GM23338 (cell line): ENCODE measurements at regions not wholly inside any gene's neighbourhood (a gene's known extent, or its start where the extent isn't known, plus 50 kb on each side); places are given as distances from the start of the nearest gene placed in this dataset.

Source experiments
- ATAC-seq: fragments of 200-7000 bp; cut with Tn5 transposase; 3 replicates; pipeline ENCODE4 v1.9.1; 2020
- DNase-seq: peaks from one replicate; pipeline ENCODE4 v3.0.0-alpha.2; 2015; ENCODE audit warnings: low spot score
- H2AFZ ChIP-seq: fragments of 200-600 bp; sonication (generic); 2 replicates; pipeline ENCODE4 v1.8.0; 2016; ENCODE audit warnings: antibody characterized with exemption, mild to moderate bottlenecking, moderate library complexity
- H3F3A ChIP-seq: fragments of 200-600 bp; sonication (generic); replicated peaks from 2 replicates; pipeline ENCODE4 v1.8.0; 2017; ENCODE audit warnings: antibody characterized with exemption, mixed run types, low read depth
- H3K27ac ChIP-seq: fragments of 200-600 bp; sonication (generic); 2 replicates; pipeline ENCODE4 v1.6.1; 2016; ENCODE audit warnings: low read depth
- H3K27me3 ChIP-seq: fragments of 200-600 bp; sonication (generic); 2 replicates; pipeline ENCODE4 v1.8.0; 2016; ENCODE audit warnings: mild to moderate bottlenecking, mixed run types, moderate library complexity; ENCODE audit not compliant: insufficient read depth
- H3K36me3 ChIP-seq: fragments of 200-600 bp; sonication (generic); 2 replicates; pipeline ENCODE4 v1.8.0; 2016; ENCODE audit warnings: mild to moderate bottlenecking; ENCODE audit not compliant: insufficient read depth
- H3K4me1 ChIP-seq: fragments of 200-600 bp; sonication (generic); 2 replicates; pipeline ENCODE4 v1.8.0; 2016; ENCODE audit warnings: mild to moderate bottlenecking, moderate library complexity; ENCODE audit not compliant: insufficient read depth
- H3K4me2 ChIP-seq: fragments of 200-600 bp; sonication (generic); 2 replicates; pipeline ENCODE4 v1.7.1; 2017; ENCODE audit warnings: mixed run types
- H3K4me3 ChIP-seq: fragments of 200-600 bp; sonication (generic); 2 replicates; pipeline ENCODE4 v1.6.1; 2016; ENCODE audit warnings: mixed run types
- H3K79me2 ChIP-seq: fragments of 200-600 bp; sonication (generic); replicated peaks from 2 replicates; pipeline ENCODE4 v1.8.0; 2017; ENCODE audit warnings: mild to moderate bottlenecking; ENCODE audit not compliant: insufficient read depth
- H3K9me2 ChIP-seq: fragments of 200-600 bp; sonication (generic); 2 replicates; pipeline ENCODE4 v1.8.0; 2017; ENCODE audit not compliant: insufficient read depth
- H4K20me1 ChIP-seq: fragments of 200-600 bp; sonication (generic); replicated peaks from 2 replicates; pipeline ENCODE4 v1.8.0; 2017; ENCODE audit warnings: mild to moderate bottlenecking; ENCODE audit not compliant: insufficient read depth
- H3K27ac Mint-ChIP-seq: 2 replicates; pipeline ENCODE4 v1.8.0; 2020; ENCODE audit warnings: inconsistent platforms, mild to moderate bottlenecking, moderate library complexity, mixed read lengths
- H3K27me3 Mint-ChIP-seq: 3 replicates; pipeline ENCODE4 v1.8.0; 2022; ENCODE audit warnings: low read depth, mild to moderate bottlenecking, moderate library complexity, mixed read lengths, inconsistent platforms; ENCODE audit not compliant: insufficient read depth, poor library complexity
- H3K36me3 Mint-ChIP-seq: 3 replicates; pipeline ENCODE4 v1.8.0; 2021; ENCODE audit warnings: low read depth, mild to moderate bottlenecking, inconsistent platforms, moderate library complexity, mixed read lengths
- H3K4me1 Mint-ChIP-seq: 3 replicates; pipeline ENCODE4 v1.8.0; 2020; ENCODE audit warnings: mild to moderate bottlenecking, inconsistent platforms, mixed read lengths
- H3K4me3 Mint-ChIP-seq: 3 replicates; pipeline ENCODE4 v1.8.0; 2021; ENCODE audit warnings: moderate library complexity, mild to moderate bottlenecking, inconsistent platforms, mixed read lengths
- H3K9me3 Mint-ChIP-seq: 3 replicates; pipeline ENCODE4 v1.8.0; 2020; ENCODE audit warnings: moderate library complexity, mild to moderate bottlenecking, inconsistent platforms, mixed read lengths
- CREB1 ChIP-seq: fragments of 250-450 bp; sonication (Bioruptor Pico); IDR thresholded peaks from 2 replicates; pipeline ENCODE4 v1.5.0; 2020; ENCODE audit warnings: low read depth, mild to moderate bottlenecking, moderate library complexity
- ETS1 ChIP-seq: IDR thresholded peaks from 2 replicates; pipeline ENCODE4 v1.6.1; 2016; ENCODE audit warnings: antibody characterized with exemption
- EZH2 ChIP-seq: fragments of 200-600 bp; sonication (generic); IDR thresholded peaks from one replicate; pipeline ENCODE4 v1.8.0; 2017; ENCODE audit warnings: antibody characterized with exemption, mild to moderate bottlenecking, low read depth; ENCODE audit not compliant: unreplicated experiment
- EZH2phosphoT487 ChIP-seq: fragments of 200-600 bp; sonication (generic); IDR thresholded peaks from one replicate; pipeline ENCODE4 v1.8.1; 2018; ENCODE audit warnings: antibody characterized with exemption; ENCODE audit not compliant: unreplicated experiment
- JUNB ChIP-seq: IDR thresholded peaks from one replicate; pipeline ENCODE4 v1.6.1; 2016; ENCODE audit warnings: antibody characterized with exemption; ENCODE audit not compliant: unreplicated experiment
- NANOG ChIP-seq: IDR thresholded peaks from 2 replicates; pipeline ENCODE4 v1.6.1; 2016; ENCODE audit warnings: antibody characterized with exemption, borderline replicate concordance
- POLR2AphosphoS5 ChIP-seq: IDR thresholded peaks from 2 replicates; pipeline ENCODE4 v1.6.1; 2016; ENCODE audit warnings: antibody characterized with exemption, low read depth
- REST ChIP-seq: IDR thresholded peaks from one replicate; pipeline ENCODE4 v1.6.1; 2018; ENCODE audit warnings: antibody characterized with exemption; ENCODE audit not compliant: unreplicated experiment
- STAT1 ChIP-seq: IDR thresholded peaks from one replicate; pipeline ENCODE4 v1.6.1; 2016; ENCODE audit warnings: antibody characterized with exemption; ENCODE audit not compliant: unreplicated experiment
- ZNF114 ChIP-seq: fragments of 250-450 bp; sonication (Bioruptor Pico); IDR thresholded peaks from 2 replicates; pipeline ENCODE4 v1.5.0; 2020; ENCODE audit warnings: mild to moderate bottlenecking, moderate library complexity
- ZNF331 ChIP-seq: fragments of 250-450 bp; sonication (Bioruptor Pico); IDR thresholded peaks from 2 replicates; pipeline ENCODE4 v1.5.0; 2020; ENCODE audit warnings: low read depth, mild to moderate bottlenecking, moderate library complexity

GRCh38 chr2:176514805-176515500, 245.7 kb downstream of the MTX2 start:
- H3K36me3 Mint-ChIP-seq: no peaks in the 10 kb centered on the region
- TF ChIP-seq EZH2: no peak
- TF ChIP-seq REST: no peak
- TF ChIP-seq ZNF331 (CRISPR knock-in tag): no peak
- TF ChIP-seq EZH2phosphoT487: no peak
- TF ChIP-seq ETS1: no peak
- no peak for TF ChIP-seq NANOG
- no peak for TF ChIP-seq STAT1

GRCh38 chr2:176516051-176516602, 246.9 kb downstream of the MTX2 start:
- H3K79me2 ChIP-seq: no peaks in the 10 kb centered on the region
- Mint-ChIP-seq H3K4me3 (no peak overlapping the region), H3K9me3 (no peaks in the 10 kb centered on the region; the same call in 2 of the 3 replicates), H3K36me3 (no peaks in the 10 kb centered on the region), H3K27me3 (peaks cover 40% of the 10 kb centered on the region), H3K27ac (no peak overlapping the region), H3K4me1 (peaks cover 5% of the 10 kb centered on the region; the same call in 1 of the 3 replicates)
- no peak overlapping the region for H3K4me3 ChIP-seq
- ATAC-seq (no peak), DNase-seq (no peak)
- 0 out of 2 replicates have a peak, but pooled peaks cover 6% of the 10 kb centered on the region for H3K4me1 ChIP-seq
- peaks cover 10% of the 10 kb centered on the region; the same call in 1 of the 2 replicates for H4K20me1 ChIP-seq
- H3K27ac ChIP-seq: no peak overlapping the region
- H3K9me2 ChIP-seq: no peaks in the 10 kb centered on the region
- H3F3A ChIP-seq: no peaks in the 10 kb centered on the region
- no peak overlapping the region for H2AFZ ChIP-seq
- no peaks in the 10 kb centered on the region for H3K36me3 ChIP-seq
- H3K4me2 ChIP-seq: no peak overlapping the region
- peaks cover 62% of the 10 kb centered on the region for H3K27me3 ChIP-seq
- TF ChIP-seq REST (no peak), JUNB (no peak), ZNF331 (CRISPR knock-in tag) (no peak), EZH2 (no peak), POLR2AphosphoS5 (no peak), ZNF114 (no peak), STAT1 (no peak), CREB1 (CRISPR knock-in tag) (no peak)

More at GRCh38 chr2:176514805-176515500, 245.7 kb downstream of the MTX2 start:
- Histone ChIP-seq H3K79me2 (no peaks in the 10 kb centered on the region), H3K36me3 (no peaks in the 10 kb centered on the region), H3K4me1 (0 out of 2 replicates have a peak, but pooled peaks cover 6% of the 10 kb centered on the region), H2AFZ (no peak overlapping the region), H4K20me1 (0 out of 2 replicates have a peak, but pooled peaks cover 10% of the 10 kb centered on the region), H3K27me3 (peaks cover 50% of the 10 kb centered on the region), H3K4me2 (no peak overlapping the region), H3F3A (no peaks in the 10 kb centered on the region), H3K4me3 (no peak overlapping the region), H3K27ac (no peak overlapping the region), H3K9me2 (no peaks in the 10 kb centered on the region)
- H3K4me1 Mint-ChIP-seq: peaks cover 5% of the 10 kb centered on the region; the same call in 1 of the 3 replicates
- ATAC-seq: no peak
- no peak overlapping the region for H3K27ac Mint-ChIP-seq
- no peak for DNase-seq
- no peak overlapping the region for H3K4me3 Mint-ChIP-seq
- peaks cover 28% of the 10 kb centered on the region for H3K27me3 Mint-ChIP-seq
- H3K9me3 Mint-ChIP-seq: no peaks in the 10 kb centered on the region; the same call in 2 of the 3 replicates
